MM.1S (cell line): ENCODE measurements at regions not wholly inside any gene's neighbourhood (a gene's known extent, or its start where the extent isn't known, plus 50 kb on each side); places are given as distances from the start of the nearest gene placed in this dataset.

ENCODE experiments used
- EZH2 ChIP-seq: fragments of 300-600 bp; sonication (generic); optimal IDR thresholded peaks from 2 replicates; pipeline ENCODE3; 2017; ENCODE audit warnings: low read depth, mild to moderate bottlenecking, antibody characterized with exemption, low read length, mixed read lengths
- EZH2phosphoT487 ChIP-seq: fragments of 300-600 bp; sonication (generic); IDR thresholded peaks from 2 replicates; pipeline ENCODE4 v1.6.1; 2018; ENCODE audit warnings: antibody characterized with exemption, low read length
- TF ChIP-seq, protein P1 (sequence below): fragments of 300-600 bp; sonication (generic); IDR thresholded peaks from 2 replicates; pipeline ENCODE4 v1.5.1; 2016; ENCODE audit warnings: antibody characterized with exemption, low read length, mixed read lengths

- TF ChIP-seq EZH2 (no peak), EZH2phosphoT487 (no peak)
- TF ChIP-seq, protein P1, sequence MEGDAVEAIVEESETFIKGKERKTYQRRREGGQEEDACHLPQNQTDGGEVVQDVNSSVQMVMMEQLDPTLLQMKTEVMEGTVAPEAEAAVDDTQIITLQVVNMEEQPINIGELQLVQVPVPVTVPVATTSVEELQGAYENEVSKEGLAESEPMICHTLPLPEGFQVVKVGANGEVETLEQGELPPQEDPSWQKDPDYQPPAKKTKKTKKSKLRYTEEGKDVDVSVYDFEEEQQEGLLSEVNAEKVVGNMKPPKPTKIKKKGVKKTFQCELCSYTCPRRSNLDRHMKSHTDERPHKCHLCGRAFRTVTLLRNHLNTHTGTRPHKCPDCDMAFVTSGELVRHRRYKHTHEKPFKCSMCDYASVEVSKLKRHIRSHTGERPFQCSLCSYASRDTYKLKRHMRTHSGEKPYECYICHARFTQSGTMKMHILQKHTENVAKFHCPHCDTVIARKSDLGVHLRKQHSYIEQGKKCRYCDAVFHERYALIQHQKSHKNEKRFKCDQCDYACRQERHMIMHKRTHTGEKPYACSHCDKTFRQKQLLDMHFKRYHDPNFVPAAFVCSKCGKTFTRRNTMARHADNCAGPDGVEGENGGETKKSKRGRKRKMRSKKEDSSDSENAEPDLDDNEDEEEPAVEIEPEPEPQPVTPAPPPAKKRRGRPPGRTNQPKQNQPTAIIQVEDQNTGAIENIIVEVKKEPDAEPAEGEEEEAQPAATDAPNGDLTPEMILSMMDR = no peak
Measured at GRCh38 chr11:69400771-69401590, 80.5 kb upstream of the LINC01488 start.
